Liver (tissue), 8 donors: ENCODE measurements at regions not wholly inside any gene's neighbourhood (a gene's known extent, or its start where the extent isn't known, plus 50 kb on each side); places are given as distances from the start of the nearest gene placed in this dataset.

Source experiments
- DNase-seq: peaks from one replicate; pipeline ENCODE4 v3.0.0-alpha.2; 2017; ENCODE audit warnings: low spot score
- H3K27ac ChIP-seq, 2 donors: one replicate each; pipeline ENCODE4 v1.7.0; 2013; ENCODE audit warnings: inconsistent platforms in 2 of 2, low read length in 2 of 2, control low read depth in 1 of 2, low read depth in 1 of 2, mild to moderate bottlenecking in 1 of 2
- H3K27me3 ChIP-seq, 4 donors: one replicate each; pipeline versions ENCODE4 v1.6.1 to v1.7.0; 2013; ENCODE audit warnings: low read length in 3 of 4, inconsistent platforms in 1 of 4, mild to moderate bottlenecking in 1 of 4, moderate library complexity in 1 of 4; ENCODE audit not compliant: control insufficient read depth in 4 of 4, insufficient read depth in 4 of 4
- H3K36me3 ChIP-seq, 4 donors: one replicate each; pipeline versions ENCODE4 v1.6.1 to v1.7.0; 2013; ENCODE audit warnings: low read length in 3 of 4, mild to moderate bottlenecking in 3 of 4, low read depth in 1 of 4, moderate library complexity in 1 of 4; ENCODE audit not compliant: control insufficient read depth in 4 of 4, insufficient read depth in 3 of 4
- H3K4me1 ChIP-seq, 4 donors: one replicate each; pipeline versions ENCODE4 v1.6.1 to v1.7.0; 2013; ENCODE audit warnings: low read length in 3 of 4, mild to moderate bottlenecking in 3 of 4, moderate library complexity in 1 of 4; ENCODE audit not compliant: control insufficient read depth in 4 of 4, insufficient read depth in 4 of 4
- H3K4me3 ChIP-seq, 3 donors: one replicate each; pipeline versions ENCODE4 v1.6.1 to v1.7.0; 2013; ENCODE audit warnings: low read length in 3 of 3, control low read depth in 1 of 3, low read depth in 1 of 3, mild to moderate bottlenecking in 1 of 3
- H3K9ac ChIP-seq, 2 donors: one replicate each; pipeline ENCODE4 v1.7.0; 2013; ENCODE audit warnings: low read length in 2 of 2, mild to moderate bottlenecking in 2 of 2, moderate library complexity in 2 of 2, control low read depth in 1 of 2, low read depth in 1 of 2
- H3K9me3 ChIP-seq, 4 donors: one replicate each; pipeline versions ENCODE4 v1.6.1 to v1.7.0; 2013; ENCODE audit warnings: low read length in 3 of 4; ENCODE audit not compliant: control insufficient read depth in 4 of 4
- EGR1 ChIP-seq, 2 donors: IDR thresholded peaks; 2 replicates each; pipeline ENCODE4 v1.6.1; 2016 to 2018; ENCODE audit warnings: antibody characterized with exemption in 2 of 2, low read depth in 2 of 2
- FOXA2 ChIP-seq: IDR thresholded peaks from 2 replicates; pipeline ENCODE4 v1.6.1; 2016; ENCODE audit warnings: antibody characterized with exemption
- GABPA ChIP-seq, 2 donors: IDR thresholded peaks in 1 of 2; conservative IDR thresholded peaks in 1 of 2; 2 replicates each; pipeline ENCODE4 v1.6.1; 2016; ENCODE audit warnings: antibody characterized with exemption in 2 of 2, mild to moderate bottlenecking in 1 of 2, moderate library complexity in 1 of 2
- HNF4A ChIP-seq, 2 donors: conservative IDR thresholded peaks; 2 replicates each; pipeline ENCODE4 v1.6.1; 2016; ENCODE audit warnings: antibody characterized with exemption in 2 of 2, mild to moderate bottlenecking in 2 of 2
- HNF4G ChIP-seq: IDR thresholded peaks from 2 replicates; pipeline ENCODE4 v1.6.1; 2016; ENCODE audit warnings: antibody characterized with exemption
- JUND ChIP-seq, 2 donors: IDR thresholded peaks; 2 replicates each; pipeline ENCODE4 v1.6.1; 2016; ENCODE audit warnings: antibody characterized with exemption in 2 of 2
- NR2F2 ChIP-seq: IDR thresholded peaks from 2 replicates; pipeline ENCODE4 v1.6.1; 2016; ENCODE audit warnings: antibody characterized with exemption
- RAD21 ChIP-seq, 2 donors: IDR thresholded peaks; 2 replicates each; pipeline ENCODE4 v1.6.1; 2016; ENCODE audit warnings: antibody characterized with exemption in 2 of 2, mild to moderate bottlenecking in 2 of 2
- RXRA ChIP-seq, 2 donors: IDR thresholded peaks; 2 replicates each; pipeline ENCODE4 v1.6.1; 2017 to 2018; ENCODE audit warnings: antibody characterized with exemption in 2 of 2, mild to moderate bottlenecking in 1 of 2
- SP1 ChIP-seq: IDR thresholded peaks from 2 replicates; pipeline ENCODE4 v1.6.1; 2018; ENCODE audit warnings: antibody characterized with exemption, mild to moderate bottlenecking
- YY1 ChIP-seq: IDR thresholded peaks from 2 replicates; pipeline ENCODE4 v1.6.1; 2016; ENCODE audit warnings: antibody characterized with exemption, mild to moderate bottlenecking
- WGBS: extraction: QIAGEN DNeasy Blood & Tissue Kit; methylation state at CpG from one replicate; pipeline ENCODE4 v1.1.7; 2013; 5-methylcytosine and 5-hydroxymethylcytosine counted together
- TF ChIP-seq, protein P1 (sequence below): IDR thresholded peaks from 2 replicates; pipeline ENCODE4 v1.6.1; 2016; ENCODE audit warnings: antibody characterized with exemption
- TF ChIP-seq, protein P2 (sequence below): fragments of 150-350 bp; IDR thresholded peaks from 2 replicates; pipeline ENCODE4 v1.5.1; 2017; ENCODE audit warnings: improper control_type of control experiment, low read depth, low read length; ENCODE audit not compliant: missing input control
- TF ChIP-seq, protein P3 (sequence below): IDR thresholded peaks from 2 replicates; pipeline ENCODE4 v1.6.1; 2016; ENCODE audit warnings: antibody characterized with exemption
- TF ChIP-seq, protein P4 (sequence below): IDR thresholded peaks from 2 replicates; pipeline ENCODE4 v1.6.1; 2016; ENCODE audit warnings: antibody characterized with exemption
- TF ChIP-seq, protein P5 (sequence below): IDR thresholded peaks from 2 replicates; pipeline ENCODE4 v1.6.1; 2016; ENCODE audit warnings: antibody characterized with exemption, mild to moderate bottlenecking
- donor health status: healthy.
- donor health status: healthy.
- donor health status: healthy.
- donor health status: healthy.
- donor health status: healthy.

DNA sequence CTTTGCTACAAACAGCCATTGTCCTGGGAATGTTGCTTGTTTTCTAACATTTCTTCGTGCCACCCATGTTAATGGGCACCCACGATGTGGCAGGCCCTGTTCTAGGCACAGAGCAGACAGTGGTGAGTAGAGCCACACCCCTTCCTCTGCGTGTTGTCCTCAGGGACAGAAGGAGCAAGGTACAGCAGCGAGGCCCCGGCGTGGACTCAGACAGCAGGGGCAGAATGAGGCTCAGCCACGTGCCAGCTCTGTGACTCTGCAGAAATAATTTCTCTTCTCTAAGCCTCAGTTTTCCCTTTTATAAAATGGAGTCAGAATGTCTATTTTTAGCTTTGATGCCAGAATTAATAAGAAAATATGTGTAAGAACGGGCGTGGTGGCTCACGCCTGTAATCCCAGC is 401.7 kb downstream of the TSN start:
- Histone ChIP-seq H3K4me1 (no peaks in the 10 kb centered on the region), H3K27ac (no peak overlapping the region), H3K9me3 (no peaks in the 10 kb centered on the region), H3K9ac (no peak overlapping the region), H3K27me3 (peaks cover 0 to 3% (median 0%) of the 10 kb centered on the region in 4 donors), H3K4me3 (no peak overlapping the region), H3K36me3 (no peaks in the 10 kb centered on the region)
- DNase-seq: no peak
- TF ChIP-seq, protein P1, sequence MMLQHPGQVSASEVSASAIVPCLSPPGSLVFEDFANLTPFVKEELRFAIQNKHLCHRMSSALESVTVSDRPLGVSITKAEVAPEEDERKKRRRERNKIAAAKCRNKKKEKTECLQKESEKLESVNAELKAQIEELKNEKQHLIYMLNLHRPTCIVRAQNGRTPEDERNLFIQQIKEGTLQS: no peak
- TF ChIP-seq, protein P2, sequence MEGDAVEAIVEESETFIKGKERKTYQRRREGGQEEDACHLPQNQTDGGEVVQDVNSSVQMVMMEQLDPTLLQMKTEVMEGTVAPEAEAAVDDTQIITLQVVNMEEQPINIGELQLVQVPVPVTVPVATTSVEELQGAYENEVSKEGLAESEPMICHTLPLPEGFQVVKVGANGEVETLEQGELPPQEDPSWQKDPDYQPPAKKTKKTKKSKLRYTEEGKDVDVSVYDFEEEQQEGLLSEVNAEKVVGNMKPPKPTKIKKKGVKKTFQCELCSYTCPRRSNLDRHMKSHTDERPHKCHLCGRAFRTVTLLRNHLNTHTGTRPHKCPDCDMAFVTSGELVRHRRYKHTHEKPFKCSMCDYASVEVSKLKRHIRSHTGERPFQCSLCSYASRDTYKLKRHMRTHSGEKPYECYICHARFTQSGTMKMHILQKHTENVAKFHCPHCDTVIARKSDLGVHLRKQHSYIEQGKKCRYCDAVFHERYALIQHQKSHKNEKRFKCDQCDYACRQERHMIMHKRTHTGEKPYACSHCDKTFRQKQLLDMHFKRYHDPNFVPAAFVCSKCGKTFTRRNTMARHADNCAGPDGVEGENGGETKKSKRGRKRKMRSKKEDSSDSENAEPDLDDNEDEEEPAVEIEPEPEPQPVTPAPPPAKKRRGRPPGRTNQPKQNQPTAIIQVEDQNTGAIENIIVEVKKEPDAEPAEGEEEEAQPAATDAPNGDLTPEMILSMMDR: no peak
- TF ChIP-seq YY1: no peak
- 82% methylated on average over 10 of the region's 10 CpGs for WGBS

DNA sequence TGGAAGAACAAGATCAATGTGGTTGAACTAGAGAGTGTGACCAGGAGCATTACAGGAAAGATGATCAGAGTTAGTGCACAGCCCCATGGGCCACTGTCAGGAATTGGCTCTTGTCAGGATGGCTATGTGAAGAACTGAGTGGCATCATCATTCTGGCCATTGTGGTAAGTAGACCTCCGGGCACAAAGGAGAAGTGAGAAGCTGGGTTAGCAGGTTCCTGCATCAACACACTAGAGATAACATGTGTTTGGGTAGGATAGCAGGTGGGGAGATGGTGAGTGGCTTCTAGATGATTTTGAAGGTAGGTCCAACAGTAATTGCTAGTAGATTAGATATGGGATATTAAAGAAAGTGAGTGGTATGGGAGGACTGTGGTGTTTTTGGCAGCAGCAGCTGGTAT is 408.2 kb downstream of the TSN start:
- 68% methylated on average over 1 of the region's 1 CpG for WGBS
- no peak for DNase-seq
- TF ChIP-seq NR2F2 (no peak), YY1 (no peak), RAD21 (IDR thresholded peaks at IDR 0.05) (no peak), HNF4G (no peak), HNF4A (conservative IDR thresholded peaks at IDR 0.05) (no peak), RXRA (IDR thresholded peaks at IDR 0.05) (no peak), EGR1 (IDR thresholded peaks at IDR 0.05; ENCODE audit: low read depth in 2 of 2) (no peak), SP1 (no peak), GABPA (IDR thresholded peaks at IDR 0.05 in 1 of 2, conservative IDR thresholded peaks at IDR 0.05 in 1 of 2) (no peak), JUND (IDR thresholded peaks at IDR 0.05) (no peak), FOXA2 (no peak)
- TF ChIP-seq, protein P3, sequence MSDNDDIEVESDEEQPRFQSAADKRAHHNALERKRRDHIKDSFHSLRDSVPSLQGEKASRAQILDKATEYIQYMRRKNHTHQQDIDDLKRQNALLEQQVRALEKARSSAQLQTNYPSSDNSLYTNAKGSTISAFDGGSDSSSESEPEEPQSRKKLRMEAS: no peak
- TF ChIP-seq, protein P1: no peak
- TF ChIP-seq, protein P4, sequence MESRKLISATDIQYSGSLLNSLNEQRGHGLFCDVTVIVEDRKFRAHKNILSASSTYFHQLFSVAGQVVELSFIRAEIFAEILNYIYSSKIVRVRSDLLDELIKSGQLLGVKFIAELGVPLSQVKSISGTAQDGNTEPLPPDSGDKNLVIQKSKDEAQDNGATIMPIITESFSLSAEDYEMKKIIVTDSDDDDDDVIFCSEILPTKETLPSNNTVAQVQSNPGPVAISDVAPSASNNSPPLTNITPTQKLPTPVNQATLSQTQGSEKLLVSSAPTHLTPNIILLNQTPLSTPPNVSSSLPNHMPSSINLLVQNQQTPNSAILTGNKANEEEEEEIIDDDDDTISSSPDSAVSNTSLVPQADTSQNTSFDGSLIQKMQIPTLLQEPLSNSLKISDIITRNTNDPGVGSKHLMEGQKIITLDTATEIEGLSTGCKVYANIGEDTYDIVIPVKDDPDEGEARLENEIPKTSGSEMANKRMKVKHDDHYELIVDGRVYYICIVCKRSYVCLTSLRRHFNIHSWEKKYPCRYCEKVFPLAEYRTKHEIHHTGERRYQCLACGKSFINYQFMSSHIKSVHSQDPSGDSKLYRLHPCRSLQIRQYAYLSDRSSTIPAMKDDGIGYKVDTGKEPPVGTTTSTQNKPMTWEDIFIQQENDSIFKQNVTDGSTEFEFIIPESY: no peak
- TF ChIP-seq, protein P2: no peak
- TF ChIP-seq, protein P5, sequence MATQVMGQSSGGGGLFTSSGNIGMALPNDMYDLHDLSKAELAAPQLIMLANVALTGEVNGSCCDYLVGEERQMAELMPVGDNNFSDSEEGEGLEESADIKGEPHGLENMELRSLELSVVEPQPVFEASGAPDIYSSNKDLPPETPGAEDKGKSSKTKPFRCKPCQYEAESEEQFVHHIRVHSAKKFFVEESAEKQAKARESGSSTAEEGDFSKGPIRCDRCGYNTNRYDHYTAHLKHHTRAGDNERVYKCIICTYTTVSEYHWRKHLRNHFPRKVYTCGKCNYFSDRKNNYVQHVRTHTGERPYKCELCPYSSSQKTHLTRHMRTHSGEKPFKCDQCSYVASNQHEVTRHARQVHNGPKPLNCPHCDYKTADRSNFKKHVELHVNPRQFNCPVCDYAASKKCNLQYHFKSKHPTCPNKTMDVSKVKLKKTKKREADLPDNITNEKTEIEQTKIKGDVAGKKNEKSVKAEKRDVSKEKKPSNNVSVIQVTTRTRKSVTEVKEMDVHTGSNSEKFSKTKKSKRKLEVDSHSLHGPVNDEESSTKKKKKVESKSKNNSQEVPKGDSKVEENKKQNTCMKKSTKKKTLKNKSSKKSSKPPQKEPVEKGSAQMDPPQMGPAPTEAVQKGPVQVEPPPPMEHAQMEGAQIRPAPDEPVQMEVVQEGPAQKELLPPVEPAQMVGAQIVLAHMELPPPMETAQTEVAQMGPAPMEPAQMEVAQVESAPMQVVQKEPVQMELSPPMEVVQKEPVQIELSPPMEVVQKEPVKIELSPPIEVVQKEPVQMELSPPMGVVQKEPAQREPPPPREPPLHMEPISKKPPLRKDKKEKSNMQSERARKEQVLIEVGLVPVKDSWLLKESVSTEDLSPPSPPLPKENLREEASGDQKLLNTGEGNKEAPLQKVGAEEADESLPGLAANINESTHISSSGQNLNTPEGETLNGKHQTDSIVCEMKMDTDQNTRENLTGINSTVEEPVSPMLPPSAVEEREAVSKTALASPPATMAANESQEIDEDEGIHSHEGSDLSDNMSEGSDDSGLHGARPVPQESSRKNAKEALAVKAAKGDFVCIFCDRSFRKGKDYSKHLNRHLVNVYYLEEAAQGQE: no peak
- Histone ChIP-seq H3K27me3 (no peaks in the 10 kb centered on the region), H3K4me1 (no peaks in the 10 kb centered on the region), H3K36me3 (no peaks in the 10 kb centered on the region), H3K4me3 (no peak overlapping the region), H3K9me3 (no peaks in the 10 kb centered on the region), H3K9ac (no peak overlapping the region), H3K27ac (no peak overlapping the region)
